ENCODE measurements at regions not wholly inside any gene's neighbourhood (a gene's known extent, or its start where the extent isn't known, plus 50 kb on each side); places are given as distances from the start of the nearest gene placed in this dataset.

DNA sequence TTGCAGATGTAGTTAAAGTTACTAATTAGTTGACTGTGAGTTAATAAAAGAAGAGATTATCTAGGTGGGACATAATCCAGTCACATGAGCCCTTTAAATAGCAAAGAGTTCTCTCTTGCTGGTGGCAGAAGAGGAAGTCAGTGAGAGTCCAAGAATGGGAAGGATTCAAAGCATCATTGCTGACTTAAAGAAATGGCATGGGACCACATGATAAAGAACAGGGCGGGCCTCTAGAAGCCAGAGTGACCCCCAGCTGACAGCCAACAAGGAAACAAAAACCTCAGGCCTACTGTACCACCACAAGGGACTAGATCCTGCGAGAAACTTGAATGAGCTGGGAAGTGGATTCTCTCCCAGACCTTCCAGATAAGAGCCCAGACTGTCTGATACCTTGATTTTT lies 447.2 kb upstream of the CCDC54 start:
- Mint-ChIP-seq H3K9me3 (ENCODE audit: unreplicated experiment) (no peaks in the 10 kb centered on the region), H3K27me3 (ENCODE audit: insufficient read depth, unreplicated experiment) (no peaks in the 10 kb centered on the region), H3K4me3 (ENCODE audit: unreplicated experiment) (no peak overlapping the region), H3K36me3 (ENCODE audit: insufficient read depth, unreplicated experiment) (no peaks in the 10 kb centered on the region), H3K4me1 (ENCODE audit: insufficient read depth, unreplicated experiment) (no peaks in the 10 kb centered on the region), H3K27ac (ENCODE audit: low read depth, unreplicated experiment) (no peak overlapping the region)
- DNase-seq (ENCODE audit: unreplicated experiment): no peak
- intact Hi-C loops (cut with micrococcal nuclease): no loop called here
- POLR2A ChIA-PET: no interaction called here
- TF ChIP-seq, protein P1, sequence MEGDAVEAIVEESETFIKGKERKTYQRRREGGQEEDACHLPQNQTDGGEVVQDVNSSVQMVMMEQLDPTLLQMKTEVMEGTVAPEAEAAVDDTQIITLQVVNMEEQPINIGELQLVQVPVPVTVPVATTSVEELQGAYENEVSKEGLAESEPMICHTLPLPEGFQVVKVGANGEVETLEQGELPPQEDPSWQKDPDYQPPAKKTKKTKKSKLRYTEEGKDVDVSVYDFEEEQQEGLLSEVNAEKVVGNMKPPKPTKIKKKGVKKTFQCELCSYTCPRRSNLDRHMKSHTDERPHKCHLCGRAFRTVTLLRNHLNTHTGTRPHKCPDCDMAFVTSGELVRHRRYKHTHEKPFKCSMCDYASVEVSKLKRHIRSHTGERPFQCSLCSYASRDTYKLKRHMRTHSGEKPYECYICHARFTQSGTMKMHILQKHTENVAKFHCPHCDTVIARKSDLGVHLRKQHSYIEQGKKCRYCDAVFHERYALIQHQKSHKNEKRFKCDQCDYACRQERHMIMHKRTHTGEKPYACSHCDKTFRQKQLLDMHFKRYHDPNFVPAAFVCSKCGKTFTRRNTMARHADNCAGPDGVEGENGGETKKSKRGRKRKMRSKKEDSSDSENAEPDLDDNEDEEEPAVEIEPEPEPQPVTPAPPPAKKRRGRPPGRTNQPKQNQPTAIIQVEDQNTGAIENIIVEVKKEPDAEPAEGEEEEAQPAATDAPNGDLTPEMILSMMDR (IDR thresholded peaks at IDR 0.05; ENCODE audit: unreplicated experiment): no peak
- no TSS peak for BruUV-seq (replicated peaks)
- CTCF ChIA-PET: no interaction called here

DNA sequence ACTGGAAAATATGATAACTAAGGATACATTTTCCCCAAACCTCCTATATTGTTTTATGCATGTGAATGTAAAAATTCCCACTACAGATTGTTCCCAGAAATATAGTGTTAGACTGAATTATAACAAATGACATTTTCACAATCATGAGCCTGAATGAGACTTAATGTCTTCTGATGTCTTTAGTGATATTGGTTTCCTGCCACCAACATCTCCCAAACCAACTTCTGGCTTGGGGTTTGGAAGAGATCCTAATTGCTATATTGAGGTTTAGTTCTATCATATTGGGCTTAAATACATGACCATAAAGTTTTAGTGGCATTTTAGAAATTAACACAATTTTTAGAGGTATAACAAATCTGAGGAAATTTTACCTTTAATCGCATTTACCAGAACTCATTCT lies 445.3 kb upstream of the CCDC54 start:
- H3K9me3 Mint-ChIP-seq (ENCODE audit: unreplicated experiment): no peaks in the 10 kb centered on the region
- no peak overlapping the region for H3K4me3 Mint-ChIP-seq (ENCODE audit: unreplicated experiment)
- H3K36me3 Mint-ChIP-seq (ENCODE audit: insufficient read depth, unreplicated experiment): no peaks in the 10 kb centered on the region
- H3K4me1 Mint-ChIP-seq (ENCODE audit: insufficient read depth, unreplicated experiment): no peaks in the 10 kb centered on the region
- TF ChIP-seq, protein P1 (IDR thresholded peaks at IDR 0.05; ENCODE audit: unreplicated experiment): no peak
- no peaks in the 10 kb centered on the region for H3K27me3 Mint-ChIP-seq (ENCODE audit: insufficient read depth, unreplicated experiment)
- ChIA-PET CTCF (no interaction called here), POLR2A (no interaction called here)
- no peak overlapping the region for H3K27ac Mint-ChIP-seq (ENCODE audit: low read depth, unreplicated experiment)
- intact Hi-C loops (cut with micrococcal nuclease): no loop called here
- BruUV-seq (replicated peaks): no TSS peak
- no peak for DNase-seq (ENCODE audit: unreplicated experiment)

DNA sequence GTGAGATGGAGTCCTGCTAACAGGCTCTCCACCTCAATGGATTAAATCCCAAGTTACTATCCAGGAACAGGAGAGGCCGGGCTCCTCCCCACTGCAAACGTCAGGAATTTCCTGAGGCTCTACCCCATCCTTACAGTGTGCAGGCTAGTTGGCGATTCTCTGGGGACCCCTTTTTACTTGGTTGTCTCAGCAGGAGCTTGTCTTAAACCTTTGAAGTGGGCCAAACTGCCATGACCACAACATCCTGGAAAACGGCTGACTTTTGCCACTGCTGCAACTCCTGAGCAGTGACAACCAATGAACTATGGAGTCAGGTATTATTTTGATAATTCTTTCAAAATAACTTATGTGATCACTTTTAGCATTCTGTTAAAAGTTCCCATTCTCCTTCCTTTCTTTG lies 440.9 kb upstream of the CCDC54 start:
- BruUV-seq (replicated peaks): no TSS peak

DNA sequence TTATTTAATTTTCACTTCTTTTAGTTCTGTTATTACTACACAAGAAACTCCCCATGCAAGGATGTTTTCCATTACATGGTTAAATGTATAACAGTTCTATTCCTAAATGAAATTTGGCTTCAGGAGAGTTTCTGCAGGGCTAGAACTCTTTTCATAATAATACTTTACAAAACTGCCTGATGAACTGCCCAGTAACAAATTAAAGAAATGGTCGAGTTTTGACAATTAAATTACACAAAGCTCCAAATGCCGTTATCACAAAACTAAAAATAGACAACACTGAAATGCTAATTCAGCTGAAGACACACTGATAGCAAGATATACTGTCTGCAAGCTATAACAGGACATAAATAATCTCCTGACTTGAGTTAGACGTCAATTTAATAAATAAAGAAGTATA lies 435.2 kb upstream of the CCDC54 start:
- Mint-ChIP-seq H3K4me1 (ENCODE audit: insufficient read depth, unreplicated experiment) (no peaks in the 10 kb centered on the region), H3K27me3 (ENCODE audit: insufficient read depth, unreplicated experiment) (no peaks in the 10 kb centered on the region), H3K9me3 (ENCODE audit: unreplicated experiment) (no peaks in the 10 kb centered on the region), H3K27ac (ENCODE audit: low read depth, unreplicated experiment) (no peak overlapping the region), H3K4me3 (ENCODE audit: unreplicated experiment) (no peak overlapping the region), H3K36me3 (ENCODE audit: insufficient read depth, unreplicated experiment) (no peaks in the 10 kb centered on the region)
- CTCF ChIA-PET: no interaction called here
- no TSS peak for BruUV-seq (replicated peaks)
- intact Hi-C loops (cut with micrococcal nuclease): no loop called here
- POLR2A ChIA-PET: no interaction called here
- DNase-seq (ENCODE audit: unreplicated experiment): no peak
- TF ChIP-seq, protein P1 (IDR thresholded peaks at IDR 0.05; ENCODE audit: unreplicated experiment): no peak

More for the DNA sequence above, 440.9 kb upstream of the CCDC54 start:
- ChIA-PET CTCF (no interaction called here), POLR2A (no interaction called here)
- H3K27me3 Mint-ChIP-seq (ENCODE audit: insufficient read depth, unreplicated experiment): no peaks in the 10 kb centered on the region
- intact Hi-C loops (cut with micrococcal nuclease): no loop called here
- no peaks in the 10 kb centered on the region for H3K4me1 Mint-ChIP-seq (ENCODE audit: insufficient read depth, unreplicated experiment)
- H3K9me3 Mint-ChIP-seq (ENCODE audit: unreplicated experiment): no peaks in the 10 kb centered on the region
- TF ChIP-seq, protein P1 (IDR thresholded peaks at IDR 0.05; ENCODE audit: unreplicated experiment): no peak
- no peak overlapping the region for H3K27ac Mint-ChIP-seq (ENCODE audit: low read depth, unreplicated experiment)
- no peak overlapping the region for H3K4me3 Mint-ChIP-seq (ENCODE audit: unreplicated experiment)
- H3K36me3 Mint-ChIP-seq (ENCODE audit: insufficient read depth, unreplicated experiment): no peaks in the 10 kb centered on the region
- DNase-seq (ENCODE audit: unreplicated experiment): no peak
